ENCODE measurements at regions not wholly inside any gene's neighbourhood (a gene's known extent, or its start where the extent isn't known, plus 50 kb on each side); places are given as distances from the start of the nearest gene placed in this dataset.

GRCh38 chr2:149984311-149984710 lies 396.7 kb upstream of the MMADHC start:
- Histone ChIP-seq H3K9me3 (no peaks in the 10 kb centered on the region), H3K27me3 (no peaks in the 10 kb centered on the region), H3K4me3 (no peak overlapping the region), H3K36me3 (no peaks in the 10 kb centered on the region), H3K4me1 (peaks cover 4 to 9% (median 4%) of the 10 kb centered on the region in 3 donors), H3K27ac (no peak overlapping the region)
- no peak for TF ChIP-seq CTCF (IDR thresholded peaks at IDR 0.05)
- intact Hi-C loops (cut with DNase I): no loop called here
- FAIRE-seq (no peak), ATAC-seq (no peak), DNase-seq (no peak)

- FAIRE-seq: no peak
- no peaks in the 10 kb centered on the region for H3K4me1 ChIP-seq
- peak; percentile 33 to 53 (median 46) for ATAC-seq
- no peak overlapping the region for H3K27ac ChIP-seq
- no peaks in the 10 kb centered on the region for H3K27me3 ChIP-seq
- WGBS, 2 donors: 58% methylated on average over 3 of the region's 3 CpGs
- no peak for TF ChIP-seq CTCF (IDR thresholded peaks at IDR 0.05)
- no peak overlapping the region for H3K4me3 ChIP-seq
- no peaks in the 10 kb centered on the region for H3K9me3 ChIP-seq
- DNase-seq: peak in 2 of 6 donors; percentile 13 to 32
- no peaks in the 10 kb centered on the region for H3K36me3 ChIP-seq
- intact Hi-C loops (cut with DNase I): no loop called here
These were observed 384.5 kb upstream of the MMADHC start for GRCh38 chr2:149972066-149972465.

GRCh38 chr2:149954981-149955600 lies 367.5 kb upstream of the MMADHC start:
- no peaks in the 10 kb centered on the region for H3K36me3 ChIP-seq
- FAIRE-seq (no peak), DNase-seq (no peak), ATAC-seq (no peak)
- 42 to 52% methylated on average over 6 of the region's 6 CpGs for WGBS, 2 donors
- H3K27me3 ChIP-seq: no peaks in the 10 kb centered on the region
- TF ChIP-seq CTCF (IDR thresholded peaks at IDR 0.05): no peak
- no peak overlapping the region for H3K27ac ChIP-seq
- intact Hi-C loops (cut with DNase I): no loop called here
- no peaks in the 10 kb centered on the region for H3K4me1 ChIP-seq
- H3K4me3 ChIP-seq: no peak overlapping the region
- no peaks in the 10 kb centered on the region for H3K9me3 ChIP-seq

- ATAC-seq: no peak
- no peak for TF ChIP-seq CTCF (IDR thresholded peaks at IDR 0.05)
- no peak for FAIRE-seq
- 83 to 85% methylated on average over 3 of the region's 3 CpGs for WGBS, 2 donors
- H3K4me3 ChIP-seq: no peak overlapping the region
- H3K9me3 ChIP-seq: no peaks in the 10 kb centered on the region
- H3K27me3 ChIP-seq: no peaks in the 10 kb centered on the region
- intact Hi-C loops (cut with DNase I): no loop called here
- H3K36me3 ChIP-seq: no peaks in the 10 kb centered on the region
- no peak overlapping the region for H3K27ac ChIP-seq
- H3K4me1 ChIP-seq: no peaks in the 10 kb centered on the region
- no peak for DNase-seq
These were observed 366.1 kb upstream of the MMADHC start for GRCh38 chr2:149953627-149954026.

GRCh38 chr2:149931486-149931885 lies 343.9 kb upstream of the MMADHC start:
- 44 to 70% methylated on average over 1 of the region's 1 CpG for WGBS, 2 donors
- Histone ChIP-seq H3K27ac (no peak overlapping the region), H3K4me1 (no peaks in the 10 kb centered on the region), H3K4me3 (no peak overlapping the region), H3K27me3 (no peaks in the 10 kb centered on the region), H3K9me3 (no peaks in the 10 kb centered on the region), H3K36me3 (no peaks in the 10 kb centered on the region)
- ATAC-seq: no peak
- no peak for TF ChIP-seq CTCF (IDR thresholded peaks at IDR 0.05)
- intact Hi-C loops (cut with DNase I): no loop called here
- DNase-seq: no peak
- no peak for FAIRE-seq
